H1 (cell line): ENCODE measurements at regions not wholly inside any gene's neighbourhood (a gene's known extent, or its start where the extent isn't known, plus 50 kb on each side); places are given as distances from the start of the nearest gene placed in this dataset.

Experiments used
- CTCF ChIA-PET: fragments of 300-600 bp; sonication (Branson Sonifier 250); formaldehyde crosslinking; loops from one replicate; lab custom pipeline; 2021; ENCODE audit not compliant: partially characterized antibody; lab: Charles Lee
- POLR2A ChIA-PET: fragments of 300-600 bp; sonication (Branson Sonifier 250); formaldehyde crosslinking; loops from one replicate; lab custom pipeline; 2021; ENCODE audit warnings: inconsistent platforms; ENCODE audit not compliant: partially characterized antibody; lab: Charles Lee
- DNase-seq, 2 experiments: peaks; one replicate each; pipeline versions ENCODE4 v3.0.0 to v3.0.0-alpha.2; 2010 to 2022; ENCODE audit warnings: low spot score in 2 of 2, low read depth in 1 of 2, mixed read lengths in 1 of 2
- FAIRE-seq: peaks from 2 replicates; lab custom pipeline; 2011; peaks lifted over from hg19 to GRCh38; lab: Jason Lieb, UNC
- H2AFZ ChIP-seq: 2 replicates; pipeline ENCODE4 v1.8.1; 2012; ENCODE audit warnings: low read length, inconsistent platforms
- H2AK5ac ChIP-seq: 2 replicates; pipeline ENCODE4 v1.6.1; 2013; ENCODE audit warnings: low read depth, low read length
- H2BK120ac ChIP-seq: replicated peaks from 2 replicates; pipeline ENCODE3; 2013; ENCODE audit warnings: low read depth, low read length, inconsistent platforms
- H2BK12ac ChIP-seq: 2 replicates; pipeline ENCODE4 v1.6.1; 2013; ENCODE audit warnings: low read depth, low read length
- H2BK15ac ChIP-seq: 2 replicates; pipeline ENCODE4 v1.6.1; 2013; ENCODE audit warnings: low read length
- H2BK20ac ChIP-seq: 2 replicates; pipeline ENCODE4 v1.6.1; 2013; ENCODE audit warnings: low read length
- H2BK5ac ChIP-seq: 2 replicates; pipeline ENCODE4 v1.6.1; 2013; ENCODE audit warnings: low read depth, low read length
- H3K14ac ChIP-seq: 2 replicates; pipeline ENCODE4 v1.6.1; 2013; ENCODE audit warnings: inconsistent platforms; ENCODE audit not compliant: insufficient read length
- H3K18ac ChIP-seq: 2 replicates; pipeline ENCODE4 v1.6.1; 2013; ENCODE audit warnings: low read length; ENCODE audit errors: extremely low read depth
- H3K23ac ChIP-seq: 2 replicates; pipeline ENCODE4 v1.6.1; 2013; ENCODE audit warnings: inconsistent platforms; ENCODE audit not compliant: insufficient read length
- H3K23me2 ChIP-seq: 2 replicates; pipeline ENCODE4 v1.6.1; 2013; ENCODE audit warnings: low read depth, low read length
- H3K27ac ChIP-seq: 2 replicates; pipeline ENCODE4 v1.6.1; 2011; ENCODE audit warnings: low read depth, low read length, inconsistent platforms
- H3K27me3 ChIP-seq, 4 experiments: replicated peaks in 1 of 4; 1 replicate in 1 of 4; 2 replicates in 3 of 4; pipeline versions ENCODE4 v1.6.1 to v1.8.1; 2011 to 2013; ENCODE audit warnings: low read length in 3 of 4, mild to moderate bottlenecking in 3 of 4, inconsistent platforms in 2 of 4, mixed read lengths in 2 of 4, moderate library complexity in 1 of 4; ENCODE audit not compliant: control insufficient read depth in 3 of 4, insufficient read depth in 3 of 4; ENCODE audit errors: extremely low read depth in 1 of 4
- H3K36me3 ChIP-seq, 4 experiments: 2 replicates each; pipeline versions ENCODE4 v1.6.1 to v1.8.1; 2011 to 2013; ENCODE audit warnings: mild to moderate bottlenecking in 4 of 4, low read length in 3 of 4, moderate library complexity in 2 of 4, control low read depth in 1 of 4, inconsistent platforms in 1 of 4; ENCODE audit not compliant: insufficient read depth in 4 of 4, control insufficient read depth in 2 of 4
- H3K4ac ChIP-seq: replicated peaks from 2 replicates; pipeline ENCODE3; 2013; ENCODE audit warnings: low read length, low read depth, mixed read lengths, inconsistent platforms; ENCODE audit not compliant: insufficient read length
- H3K4me1 ChIP-seq, 4 experiments: replicated peaks in 1 of 4; 1 replicate in 1 of 4; 2 replicates in 3 of 4; pipeline versions ENCODE4 v1.6.1 to v1.8.1; 2011 to 2013; ENCODE audit warnings: low read length in 3 of 4, inconsistent platforms in 2 of 4, mixed read lengths in 1 of 4; ENCODE audit not compliant: insufficient read depth in 4 of 4, control insufficient read depth in 3 of 4
- H3K4me2 ChIP-seq, 2 experiments: 2 replicates each; pipeline versions ENCODE4 v1.6.1 to v1.8.1; 2011 to 2013; ENCODE audit warnings: low read depth in 2 of 2, low read length in 2 of 2, control low read depth in 1 of 2, inconsistent platforms in 1 of 2, mild to moderate bottlenecking in 1 of 2; ENCODE audit not compliant: insufficient read depth in 1 of 2
- H3K4me3 ChIP-seq, 4 experiments: fragments of 200-600, 300-600 bp in 1 of 4; sonication (generic), shearing (Covaris generic), sonication (Bioruptor Twin) in 1 of 4; 2 replicates each; pipeline versions ENCODE4 v1.5.1 to v1.8.1; 2011 to 2016; ENCODE audit warnings: low read length in 4 of 4, low read depth in 3 of 4, control low read depth in 2 of 4, inconsistent platforms in 2 of 4, mild to moderate bottlenecking in 2 of 4, mixed read lengths in 1 of 4, moderate library complexity in 1 of 4; ENCODE audit not compliant: insufficient read depth in 2 of 4; ENCODE audit errors: extremely low read depth in 1 of 4
- H3K56ac ChIP-seq: replicated peaks from 2 replicates; pipeline ENCODE3; 2013; ENCODE audit warnings: low read depth, mild to moderate bottlenecking, mixed read lengths, low read length, inconsistent platforms; ENCODE audit not compliant: insufficient read length
- H3K79me1 ChIP-seq: 2 replicates; pipeline ENCODE4 v1.6.1; 2013; ENCODE audit warnings: low read depth, low read length, control low read depth
- H3K79me2 ChIP-seq, 2 experiments: 2 replicates each; pipeline versions ENCODE4 v1.6.1 to v1.8.1; 2012 to 2013; ENCODE audit warnings: low read length in 2 of 2, mild to moderate bottlenecking in 2 of 2, inconsistent platforms in 1 of 2; ENCODE audit not compliant: insufficient read depth in 2 of 2, control insufficient read depth in 1 of 2
- H3K9ac ChIP-seq, 4 experiments: replicated peaks in 1 of 4; 1 replicate in 1 of 4; 2 replicates in 3 of 4; pipeline versions ENCODE4 v1.6.1 to v1.8.1; 2011 to 2013; ENCODE audit warnings: low read depth in 3 of 4, low read length in 3 of 4, control low read depth in 2 of 4, mild to moderate bottlenecking in 2 of 4, moderate library complexity in 2 of 4, inconsistent platforms in 1 of 4; ENCODE audit errors: extremely low read depth in 1 of 4
- H3K9me3 ChIP-seq, 2 experiments: 2 replicates each; pipeline versions ENCODE4 v1.6.1 to v1.8.1; 2012 to 2013; ENCODE audit warnings: mild to moderate bottlenecking in 2 of 2, moderate library complexity in 2 of 2, control low read depth in 1 of 2, inconsistent platforms in 1 of 2, low read depth in 1 of 2, low read length in 1 of 2, mixed read lengths in 1 of 2; ENCODE audit not compliant: insufficient read depth in 2 of 2
- H4K20me1 ChIP-seq, 2 experiments: replicated peaks in 1 of 2; 2 replicates each; pipeline versions ENCODE3 to v1.8.1; 2011 to 2013; ENCODE audit warnings: inconsistent platforms in 2 of 2, low read length in 2 of 2, mild to moderate bottlenecking in 1 of 2; ENCODE audit not compliant: insufficient read depth in 2 of 2, control insufficient read depth in 1 of 2
- H4K5ac ChIP-seq: 2 replicates; pipeline ENCODE4 v1.6.1; 2013; ENCODE audit warnings: low read length, low read depth, mixed read lengths, inconsistent platforms; ENCODE audit not compliant: insufficient read length
- H4K8ac ChIP-seq: 2 replicates; pipeline ENCODE4 v1.8.0; 2013; ENCODE audit warnings: mild to moderate bottlenecking, moderate library complexity, low read length, inconsistent platforms; ENCODE audit not compliant: insufficient read depth; ENCODE audit errors: extremely low read depth
- H4K91ac ChIP-seq: replicated peaks from 2 replicates; pipeline ENCODE3; 2013; ENCODE audit warnings: low read length, mixed read lengths, inconsistent platforms; ENCODE audit not compliant: insufficient read length
- ASH2L ChIP-seq: fragments of 200-600, 300-600 bp; sonication (generic); IDR thresholded peaks from one replicate; pipeline ENCODE4 v1.7.1; 2017; ENCODE audit warnings: low read length
- CEBPB ChIP-seq: IDR thresholded peaks from 2 replicates; pipeline ENCODE4 v1.6.1; 2012; ENCODE audit warnings: low read depth, low read length
- CHD2 ChIP-seq: IDR thresholded peaks from 2 replicates; pipeline ENCODE4 v1.6.1; 2012; ENCODE audit warnings: low read length, improper control_type of control experiment
- KDM4A ChIP-seq: IDR thresholded peaks from one replicate; pipeline ENCODE4 v1.7.1; 2012; ENCODE audit warnings: low read depth, mild to moderate bottlenecking, moderate library complexity, low read length, inconsistent platforms; ENCODE audit not compliant: severe bottlenecking
- KDM5A ChIP-seq: fragments of 200-600 bp; IDR thresholded peaks from 2 replicates; pipeline ENCODE4 v1.7.1; 2012; ENCODE audit warnings: mild to moderate bottlenecking, low read length, inconsistent platforms, mixed read lengths
- POU5F1 ChIP-seq: IDR thresholded peaks from 2 replicates; pipeline ENCODE4 v1.6.1; 2011; ENCODE audit warnings: low read depth, mild to moderate bottlenecking, low read length, moderate library complexity
- RNF2 ChIP-seq: fragments of 200-900, 300-1000 bp; sonication (generic); IDR thresholded peaks from 2 replicates; pipeline ENCODE4 v1.7.1; 2016; ENCODE audit warnings: borderline replicate concordance, low read depth, mild to moderate bottlenecking, antibody characterized with exemption, low read length; ENCODE audit not compliant: poor library complexity, severe bottlenecking; ENCODE audit errors: missing control alignments
- SIX5 ChIP-seq: IDR thresholded peaks from 2 replicates; pipeline ENCODE4 v1.6.1; 2011; ENCODE audit warnings: mild to moderate bottlenecking, low read depth, low read length
- SP1 ChIP-seq: IDR thresholded peaks from 2 replicates; pipeline ENCODE4 v1.6.1; 2011; ENCODE audit warnings: low read depth, low read length
- SP2 ChIP-seq: IDR thresholded peaks from 2 replicates; pipeline ENCODE4 v1.6.1; 2012; ENCODE audit warnings: mild to moderate bottlenecking, low read length, inconsistent platforms
- WGBS, 2 experiments: shearing (Covaris generic) in 1 of 2; methylation state at CpG; one replicate each; pipeline versions ENCODE4 v1.1.6 to v1.1.7; 2013 to 2015; ENCODE audit warnings: low lambda C conversion rate in 2 of 2, mixed read lengths in 2 of 2, inconsistent platforms in 1 of 2, low coverage in 1 of 2, missing lambda C conversion rate in 1 of 2; ENCODE audit not compliant: insufficient replicate concordance in 2 of 2, insufficient coverage in 1 of 2, insufficient read length in 1 of 2; ENCODE audit errors: extremely low coverage in 1 of 2, missing lambda C conversion rate in 1 of 2; 5-methylcytosine and 5-hydroxymethylcytosine counted together
- TF ChIP-seq, protein P1 (sequence below): IDR thresholded peaks from 2 replicates; pipeline ENCODE4 v1.6.1; 2011; ENCODE audit warnings: low read depth, mild to moderate bottlenecking, low read length; ENCODE audit not compliant: insufficient read depth
- TF ChIP-seq, protein P2 (sequence below): IDR thresholded peaks from 2 replicates; pipeline ENCODE4 v1.6.1; 2012; ENCODE audit warnings: inconsistent platforms
- TF ChIP-seq, protein P3 (sequence below): IDR thresholded peaks from 2 replicates; pipeline ENCODE4 v1.6.1; 2012; ENCODE audit warnings: low read length, inconsistent platforms

DNA sequence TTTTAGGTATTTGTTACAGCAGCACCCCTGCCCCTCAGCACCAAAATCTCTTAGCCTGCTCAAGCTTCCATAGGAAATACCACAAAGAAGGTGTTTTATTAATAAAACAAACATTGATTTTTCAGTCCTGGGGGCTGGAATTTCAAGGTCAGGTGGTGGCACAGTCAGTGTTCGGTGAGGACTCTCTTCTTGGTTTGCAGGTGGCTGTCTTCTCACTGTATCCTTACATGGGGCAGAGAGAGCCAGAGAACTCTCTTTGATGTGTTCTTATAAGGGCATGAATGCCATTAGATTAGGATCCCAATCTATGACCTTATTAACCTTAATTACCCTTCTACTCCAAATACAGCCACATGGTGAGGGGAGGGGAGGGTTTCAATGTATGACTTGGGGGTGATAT, 112.3 kb upstream of the PFKP start:
- H3K4me1 ChIP-seq, result no peaks in the 10 kb centered on the region
- POLR2A ChIA-PET, result no interaction called here
- TF ChIP-seq ASH2L, result no peak
- no peak for TF ChIP-seq KDM5A
- TF ChIP-seq, protein P1, sequence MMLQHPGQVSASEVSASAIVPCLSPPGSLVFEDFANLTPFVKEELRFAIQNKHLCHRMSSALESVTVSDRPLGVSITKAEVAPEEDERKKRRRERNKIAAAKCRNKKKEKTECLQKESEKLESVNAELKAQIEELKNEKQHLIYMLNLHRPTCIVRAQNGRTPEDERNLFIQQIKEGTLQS, result no peak
- no peak for TF ChIP-seq SP2
- TF ChIP-seq CEBPB, result no peak
- no peak for TF ChIP-seq KDM4A
- TF ChIP-seq, protein P2, sequence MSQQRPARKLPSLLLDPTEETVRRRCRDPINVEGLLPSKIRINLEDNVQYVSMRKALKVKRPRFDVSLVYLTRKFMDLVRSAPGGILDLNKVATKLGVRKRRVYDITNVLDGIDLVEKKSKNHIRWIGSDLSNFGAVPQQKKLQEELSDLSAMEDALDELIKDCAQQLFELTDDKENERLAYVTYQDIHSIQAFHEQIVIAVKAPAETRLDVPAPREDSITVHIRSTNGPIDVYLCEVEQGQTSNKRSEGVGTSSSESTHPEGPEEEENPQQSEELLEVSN, result no peak
- no peak for TF ChIP-seq SP1
- no peak for TF ChIP-seq SIX5
- TF ChIP-seq, protein P3, sequence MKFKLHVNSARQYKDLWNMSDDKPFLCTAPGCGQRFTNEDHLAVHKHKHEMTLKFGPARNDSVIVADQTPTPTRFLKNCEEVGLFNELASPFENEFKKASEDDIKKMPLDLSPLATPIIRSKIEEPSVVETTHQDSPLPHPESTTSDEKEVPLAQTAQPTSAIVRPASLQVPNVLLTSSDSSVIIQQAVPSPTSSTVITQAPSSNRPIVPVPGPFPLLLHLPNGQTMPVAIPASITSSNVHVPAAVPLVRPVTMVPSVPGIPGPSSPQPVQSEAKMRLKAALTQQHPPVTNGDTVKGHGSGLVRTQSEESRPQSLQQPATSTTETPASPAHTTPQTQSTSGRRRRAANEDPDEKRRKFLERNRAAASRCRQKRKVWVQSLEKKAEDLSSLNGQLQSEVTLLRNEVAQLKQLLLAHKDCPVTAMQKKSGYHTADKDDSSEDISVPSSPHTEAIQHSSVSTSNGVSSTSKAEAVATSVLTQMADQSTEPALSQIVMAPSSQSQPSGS, result no peak
- no peak for TF ChIP-seq RNF2
- no peak for TF ChIP-seq CHD2
- TF ChIP-seq POU5F1, result no peak

More for the DNA sequence above, 112.3 kb upstream of the PFKP start:
- Histone ChIP-seq H3K23ac (no peak overlapping the region), H2BK120ac (no peak overlapping the region), H4K20me1 (no peaks in the 10 kb centered on the region), H2BK15ac (no peak overlapping the region), H3K18ac (no peak overlapping the region), H2AK5ac (no peak overlapping the region), H3K79me2 (no peaks in the 10 kb centered on the region), H4K5ac (no peak overlapping the region), H3K56ac (no peak overlapping the region), H2AFZ (no peak overlapping the region), H3K9ac (no peak overlapping the region), H3K27ac (no peak overlapping the region), H3K79me1 (no peaks in the 10 kb centered on the region), H3K9me3 (no peaks in the 10 kb centered on the region), H4K91ac (no peak overlapping the region), H2BK12ac (no peak overlapping the region), H3K36me3 (no peaks in the 10 kb centered on the region), H3K14ac (no peak overlapping the region), H2BK20ac (no peak overlapping the region), H4K8ac (no peak overlapping the region), H2BK5ac (no peak overlapping the region), H3K23me2 (no peaks in the 10 kb centered on the region), H3K27me3 (no peaks in the 10 kb centered on the region; a peak in 1 of 7 replicates), H3K4me3 (no peak overlapping the region), H3K4me2 (no peak overlapping the region), H3K4ac (no peak overlapping the region)
- CTCF ChIA-PET, result interaction anchor here (1.8 kb wide), 1 partner anchor 27 kb away, joined by 6 read pairs; no protein-coding TSS in a partner anchor
- no peak for DNase-seq
- WGBS, 2 experiments, result 89% methylated on average over 1 of the region's 1 CpG; no CpG with 5 or more reads in 1 of the 2 experiments
- FAIRE-seq, result no peak
